DOHH2 (cell line): ENCODE measurements at regions not wholly inside any gene's neighbourhood (a gene's known extent, or its start where the extent isn't known, plus 50 kb on each side); places are given as distances from the start of the nearest gene placed in this dataset.
A peak's percentile ranks its signal among the peaks of the same experiment; 100 is the strongest.

Experiments
- H3F3A ChIP-seq: fragments of 200-600 bp; sonication (generic), shearing (Covaris generic); 2 replicates; pipeline ENCODE4 v1.6.0; 2016; ENCODE audit warnings: antibody characterized with exemption, mild to moderate bottlenecking; ENCODE audit not compliant: control insufficient read depth, insufficient read depth
- H3K27ac ChIP-seq: fragments of 200-600 bp; sonication (generic); 2 replicates; pipeline ENCODE4 v1.5.1; 2014; ENCODE audit warnings: low read depth, mild to moderate bottlenecking, low read length, moderate library complexity
- H3K27me3 ChIP-seq: fragments of 200-600 bp; sonication (generic); 2 replicates; pipeline ENCODE4 v1.6.1; 2014; ENCODE audit warnings: mild to moderate bottlenecking, low read length, mixed read lengths; ENCODE audit not compliant: control insufficient read depth
- H3K36me3 ChIP-seq: fragments of 200-600 bp; sonication (generic); 2 replicates; pipeline ENCODE4 v1.6.1; 2014; ENCODE audit warnings: mild to moderate bottlenecking, low read length, moderate library complexity, mixed read lengths; ENCODE audit not compliant: control insufficient read depth
- H3K4me1 ChIP-seq: fragments of 200-600 bp; sonication (generic); 2 replicates; pipeline ENCODE4 v1.6.1; 2014; ENCODE audit warnings: mild to moderate bottlenecking, low read length, mixed read lengths; ENCODE audit not compliant: control insufficient read depth
- H3K4me2 ChIP-seq: fragments of 200-600 bp; sonication (generic); 2 replicates; pipeline ENCODE4 v1.6.0; 2014; ENCODE audit warnings: mild to moderate bottlenecking, low read length, moderate library complexity
- H3K4me3 ChIP-seq: fragments of 200-600 bp; sonication (generic); 2 replicates; pipeline ENCODE4 v1.5.1; 2014; ENCODE audit warnings: mild to moderate bottlenecking, low read length, mixed read lengths
- H3K79me2 ChIP-seq: fragments of 200-600 bp; sonication (generic); 2 replicates; pipeline ENCODE4 v1.6.1; 2014; ENCODE audit warnings: mild to moderate bottlenecking, low read length, mixed read lengths; ENCODE audit not compliant: control insufficient read depth
- H3K9me2 ChIP-seq: fragments of 200-600 bp; sonication (generic); replicated peaks from 2 replicates; pipeline ENCODE4 v1.6.1; 2014; ENCODE audit warnings: mild to moderate bottlenecking, low read length, mixed read lengths; ENCODE audit not compliant: control insufficient read depth
- H3K9me3 ChIP-seq: fragments of 200-600 bp; sonication (generic); 2 replicates; pipeline ENCODE4 v1.6.1; 2014; ENCODE audit warnings: antibody characterized with exemption, low read length, mixed read lengths; ENCODE audit not compliant: control insufficient read depth, insufficient read depth
- H4K20me1 ChIP-seq: fragments of 200-600 bp; sonication (generic); 2 replicates; pipeline ENCODE4 v1.6.0; 2014; ENCODE audit warnings: low read depth, mild to moderate bottlenecking, antibody characterized with exemption, low read length, moderate library complexity; ENCODE audit not compliant: control insufficient read depth, insufficient read depth
- EZH2phosphoT487 ChIP-seq: fragments of 200-600 bp; sonication (generic); IDR thresholded peaks from 2 replicates; pipeline ENCODE4 v1.6.1; 2017; ENCODE audit warnings: borderline replicate concordance, mild to moderate bottlenecking, antibody characterized with exemption, low read length, moderate library complexity, mixed read lengths
- TF ChIP-seq, protein P1 (sequence below): fragments of 200-600 bp; sonication (generic); IDR thresholded peaks from one replicate; pipeline ENCODE4 v1.5.1; 2014; ENCODE audit warnings: antibody characterized with exemption, mild to moderate bottlenecking, low read depth, low read length; ENCODE audit not compliant: poor library complexity, severe bottlenecking

DNA sequence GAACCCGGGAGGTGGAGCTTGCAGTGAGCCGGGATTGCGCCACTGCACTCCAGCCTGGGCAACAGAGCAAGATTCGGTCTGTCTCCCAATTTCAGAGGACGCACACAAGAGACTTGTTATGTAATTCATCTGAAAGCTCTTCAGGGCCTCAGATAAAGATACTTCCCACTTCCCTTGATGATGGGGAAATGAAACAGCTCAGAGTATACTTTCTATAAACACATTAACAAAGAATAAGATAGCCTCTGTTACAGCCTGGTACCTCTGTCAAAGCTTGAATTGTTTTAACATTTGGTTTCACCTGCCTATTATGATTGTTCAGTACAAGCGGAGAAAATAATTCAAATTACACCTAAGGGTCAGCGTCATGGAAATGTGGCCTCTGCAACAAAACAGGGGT is 622.9 kb upstream of the ADGRL4 start:
- Histone ChIP-seq H4K20me1 (no peaks in the 10 kb centered on the region), H3F3A (no peaks in the 10 kb centered on the region), H3K36me3 (no peaks in the 10 kb centered on the region), H3K4me1 (0 out of 2 replicates have a peak, but pooled peaks cover 3% of the 10 kb centered on the region), H3K79me2 (no peaks in the 10 kb centered on the region), H3K27me3 (no peaks in the 10 kb centered on the region), H3K4me3 (no peak overlapping the region), H3K9me3 (no peaks in the 10 kb centered on the region), H3K9me2 (no peaks in the 10 kb centered on the region), H3K27ac (no peak overlapping the region), H3K4me2 (no peak overlapping the region)
- no peak for TF ChIP-seq EZH2phosphoT487

DNA sequence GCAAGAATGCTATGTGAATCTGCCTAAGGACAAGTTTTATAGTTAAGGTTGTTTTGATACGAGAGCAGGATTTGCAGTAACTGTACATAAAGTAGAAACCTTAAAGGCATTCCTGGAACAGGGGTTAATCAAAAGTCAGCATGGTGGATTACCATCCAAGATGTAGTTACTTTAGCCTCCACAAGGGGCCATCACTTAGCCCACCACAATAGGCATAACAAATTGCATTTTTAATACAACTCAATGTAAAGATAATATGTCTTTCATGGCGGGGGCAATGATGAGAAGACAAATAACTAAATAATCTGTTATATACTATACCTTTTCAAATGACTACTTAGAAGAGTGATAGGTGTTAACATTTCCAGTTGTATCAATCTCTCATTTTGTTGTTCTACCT is 611.2 kb upstream of the ADGRL4 start:
- H3K79me2 ChIP-seq = no peaks in the 10 kb centered on the region
- H3K4me2 ChIP-seq = no peak overlapping the region
- no peak for TF ChIP-seq EZH2phosphoT487
- TF ChIP-seq, protein P1, sequence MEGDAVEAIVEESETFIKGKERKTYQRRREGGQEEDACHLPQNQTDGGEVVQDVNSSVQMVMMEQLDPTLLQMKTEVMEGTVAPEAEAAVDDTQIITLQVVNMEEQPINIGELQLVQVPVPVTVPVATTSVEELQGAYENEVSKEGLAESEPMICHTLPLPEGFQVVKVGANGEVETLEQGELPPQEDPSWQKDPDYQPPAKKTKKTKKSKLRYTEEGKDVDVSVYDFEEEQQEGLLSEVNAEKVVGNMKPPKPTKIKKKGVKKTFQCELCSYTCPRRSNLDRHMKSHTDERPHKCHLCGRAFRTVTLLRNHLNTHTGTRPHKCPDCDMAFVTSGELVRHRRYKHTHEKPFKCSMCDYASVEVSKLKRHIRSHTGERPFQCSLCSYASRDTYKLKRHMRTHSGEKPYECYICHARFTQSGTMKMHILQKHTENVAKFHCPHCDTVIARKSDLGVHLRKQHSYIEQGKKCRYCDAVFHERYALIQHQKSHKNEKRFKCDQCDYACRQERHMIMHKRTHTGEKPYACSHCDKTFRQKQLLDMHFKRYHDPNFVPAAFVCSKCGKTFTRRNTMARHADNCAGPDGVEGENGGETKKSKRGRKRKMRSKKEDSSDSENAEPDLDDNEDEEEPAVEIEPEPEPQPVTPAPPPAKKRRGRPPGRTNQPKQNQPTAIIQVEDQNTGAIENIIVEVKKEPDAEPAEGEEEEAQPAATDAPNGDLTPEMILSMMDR = peak; percentile 49

DNA sequence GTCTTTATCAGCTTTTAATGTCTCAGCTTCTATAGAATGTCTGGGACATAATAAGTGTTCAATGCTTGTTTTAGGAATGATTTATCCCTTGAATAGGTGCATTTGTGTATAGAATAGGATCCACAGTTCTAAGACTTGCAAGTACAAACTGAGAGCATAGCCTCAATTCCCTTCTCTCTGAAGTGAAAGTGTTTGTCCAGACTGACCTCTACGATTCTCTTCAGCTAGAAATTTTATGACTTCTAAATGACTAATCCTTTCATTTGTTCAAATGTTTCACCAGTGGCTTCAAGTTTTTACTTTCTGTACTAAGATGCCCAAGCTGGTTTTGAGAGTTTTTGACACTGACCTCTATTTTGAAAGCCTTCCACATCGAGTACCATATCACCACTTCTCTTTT is 608.2 kb upstream of the ADGRL4 start:
- H3K9me2 ChIP-seq = no peaks in the 10 kb centered on the region
- H3K36me3 ChIP-seq = no peaks in the 10 kb centered on the region
- H4K20me1 ChIP-seq = no peaks in the 10 kb centered on the region
- TF ChIP-seq, protein P1 = no peak
- TF ChIP-seq EZH2phosphoT487 = no peak
- H3K4me2 ChIP-seq = no peak overlapping the region
- no peaks in the 10 kb centered on the region for H3K4me1 ChIP-seq
- H3K9me3 ChIP-seq = no peaks in the 10 kb centered on the region; the same call in 1 of the 2 replicates
- no peaks in the 10 kb centered on the region for H3K27me3 ChIP-seq
- H3K79me2 ChIP-seq = no peaks in the 10 kb centered on the region
- H3K27ac ChIP-seq = no peak overlapping the region
- no peaks in the 10 kb centered on the region for H3F3A ChIP-seq
- H3K4me3 ChIP-seq = no peak overlapping the region

More for the DNA sequence above, 611.2 kb upstream of the ADGRL4 start:
- Histone ChIP-seq H3K4me3 (no peak overlapping the region), H3K27ac (no peak overlapping the region), H3K4me1 (no peaks in the 10 kb centered on the region), H3K27me3 (no peaks in the 10 kb centered on the region), H3F3A (no peaks in the 10 kb centered on the region), H3K9me3 (no peaks in the 10 kb centered on the region; the same call in 1 of the 2 replicates), H4K20me1 (no peaks in the 10 kb centered on the region), H3K36me3 (no peaks in the 10 kb centered on the region), H3K9me2 (no peaks in the 10 kb centered on the region)

DNA sequence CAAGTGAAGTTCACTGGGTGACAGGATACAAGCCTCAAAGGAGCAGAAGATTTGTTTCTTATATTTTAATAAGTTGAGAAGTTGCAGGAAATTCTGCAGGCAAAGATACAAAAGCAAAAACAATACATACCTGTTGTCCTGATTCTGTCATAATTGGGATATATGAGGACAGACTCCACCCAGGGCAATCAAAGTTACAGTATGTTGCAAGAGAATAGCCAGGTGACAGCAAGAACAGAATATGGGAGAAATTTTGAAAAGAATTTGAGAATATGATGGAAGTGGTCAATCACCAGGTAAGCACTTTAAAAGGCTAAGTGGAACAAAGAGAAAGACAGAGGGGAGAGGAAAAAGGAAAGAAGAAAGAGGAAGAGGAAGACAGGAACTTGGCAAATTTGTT is 607.6 kb upstream of the ADGRL4 start:
- H3F3A ChIP-seq = no peaks in the 10 kb centered on the region
- no peaks in the 10 kb centered on the region for H3K4me1 ChIP-seq
- H3K27ac ChIP-seq = no peak overlapping the region
- H3K9me2 ChIP-seq = no peaks in the 10 kb centered on the region
- no peaks in the 10 kb centered on the region for H3K27me3 ChIP-seq
- no peak overlapping the region for H3K4me2 ChIP-seq
- H3K4me3 ChIP-seq = no peak overlapping the region
- TF ChIP-seq EZH2phosphoT487 = no peak
- TF ChIP-seq, protein P1 = no peak
- no peaks in the 10 kb centered on the region; the same call in 1 of the 2 replicates for H3K9me3 ChIP-seq
- no peaks in the 10 kb centered on the region for H3K79me2 ChIP-seq
- H3K36me3 ChIP-seq = no peaks in the 10 kb centered on the region
- no peaks in the 10 kb centered on the region for H4K20me1 ChIP-seq
